GM19452 (cell line): ENCODE measurements at regions not wholly inside any gene's neighbourhood (a gene's known extent, or its start where the extent isn't known, plus 50 kb on each side); places are given as distances from the start of the nearest gene placed in this dataset.
"Not testable (repeated sequence)": the region's sequence is repeated elsewhere in the genome, so short reads cannot be mapped to it uniquely, and the experiment has no call there.

Source experiments
- ATAC-seq: cut with Tn5 transposase; IDR thresholded peaks from one replicate; pipeline ENCODE4 v1.9.1; 2021; ENCODE audit not compliant: unreplicated experiment

GRCh38 chr14:53744857-53745256, 211.8 kb downstream of the BMP4 start:
- no peak for ATAC-seq

- no peak for ATAC-seq
Observed at GRCh38 chr14:53743371-53743770, 213.3 kb downstream of the BMP4 start.

- no peak for ATAC-seq
Observed at GRCh38 chr14:53742233-53742620, 214.4 kb downstream of the BMP4 start.

GRCh38 chr14:53741479-53742232, 215.0 kb downstream of the BMP4 start:
- no peak for ATAC-seq

- ATAC-seq: no peak
Observed at GRCh38 chr14:53740570-53740969, 216.1 kb downstream of the BMP4 start.

- ATAC-seq: no peak
Observed at GRCh38 chr14:53735916-53736315, 220.7 kb downstream of the BMP4 start.

GRCh38 chr14:53723221-53723620, 233.4 kb downstream of the BMP4 start:
- no peak for ATAC-seq

GRCh38 chr14:53719536-53719935, 237.1 kb downstream of the BMP4 start:
- no peak for ATAC-seq

- ATAC-seq: no peak
Observed at GRCh38 chr14:53716578-53716977, 240.0 kb downstream of the BMP4 start.

- no peak for ATAC-seq
Observed at GRCh38 chr14:53715193-53715721, 241.4 kb downstream of the BMP4 start.

- no peak for ATAC-seq
Observed at GRCh38 chr14:53714495-53715192, 242.0 kb downstream of the BMP4 start.

- ATAC-seq: not testable (repeated sequence)
Observed at GRCh38 chr14:53712901-53713300, 243.7 kb downstream of the BMP4 start.

- ATAC-seq: no peak
Observed at GRCh38 chr14:53711205-53711604, 245.4 kb downstream of the BMP4 start.

- no peak for ATAC-seq
Observed at GRCh38 chr14:53710615-53711014, 246.0 kb downstream of the BMP4 start.

GRCh38 chr14:53709381-53709780, 247.2 kb downstream of the BMP4 start:
- ATAC-seq: no peak

- no peak for ATAC-seq
Observed at GRCh38 chr14:53703457-53703856, 253.2 kb downstream of the BMP4 start.

GRCh38 chr14:53701108-53701875, 255.3 kb downstream of the BMP4 start:
- ATAC-seq: peak; percentile 69

- no peak for ATAC-seq
Observed at GRCh38 chr14:53696217-53696965, 260.2 kb downstream of the BMP4 start.

- no peak for ATAC-seq
Observed at GRCh38 chr14:53695692-53696214, 260.9 kb downstream of the BMP4 start.

GRCh38 chr14:53692885-53693284, 263.7 kb downstream of the BMP4 start:
- ATAC-seq: no peak

GRCh38 chr14:53692451-53692850, 264.2 kb downstream of the BMP4 start:
- no peak for ATAC-seq
